ENCODE measurements at regions not wholly inside any gene's neighbourhood (a gene's known extent, or its start where the extent isn't known, plus 50 kb on each side); places are given as distances from the start of the nearest gene placed in this dataset.

DNA sequence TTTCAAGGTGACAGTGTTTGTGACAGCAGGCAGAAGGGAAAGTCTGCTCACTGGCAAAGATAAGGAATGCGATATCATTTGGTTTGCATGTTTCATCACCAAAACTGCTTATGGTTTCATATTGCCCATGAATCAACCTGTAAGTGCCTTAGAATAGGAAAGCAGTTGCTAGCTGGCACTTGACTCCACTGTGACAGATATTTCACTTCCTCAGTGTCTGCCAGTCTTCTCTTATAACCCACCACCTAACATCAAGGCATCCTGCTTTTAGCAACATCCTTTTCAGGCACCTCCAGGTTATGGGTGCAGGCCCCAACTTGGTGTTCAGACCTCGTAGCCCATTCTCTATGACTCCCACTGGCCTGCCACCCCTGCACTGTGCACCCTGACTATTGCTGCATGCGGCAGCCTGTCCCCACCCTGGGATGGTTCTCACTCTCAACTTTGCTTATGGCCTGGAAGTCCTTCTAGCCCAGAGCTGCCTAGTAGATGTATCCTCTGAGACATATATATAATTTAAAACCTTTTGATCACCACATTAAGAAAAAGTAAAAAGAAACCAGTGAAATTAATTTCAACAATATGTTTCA lies 154.4 kb upstream of the RARB start:
- CTCF ChIA-PET: interaction anchor here (0.5 to 1.5 kb wide), 2 partner anchors 15 to 252 kb away, joined by 3 read pairs; no protein-coding TSS in a partner anchor
- Histone ChIP-seq H3K4me3 (ENCODE audit: low read depth, low read length) (no peak overlapping the region), H3K27me3 (ENCODE audit: control insufficient read depth, insufficient read depth, low read length) (no peaks in the 10 kb centered on the region), H3K36me3 (ENCODE audit: control insufficient read depth, insufficient read depth, low read length) (no peaks in the 10 kb centered on the region)
- DNase-seq (ENCODE audit: low read depth): no peak
- POLR2A ChIA-PET: no interaction called here
- TF ChIP-seq, protein P1, sequence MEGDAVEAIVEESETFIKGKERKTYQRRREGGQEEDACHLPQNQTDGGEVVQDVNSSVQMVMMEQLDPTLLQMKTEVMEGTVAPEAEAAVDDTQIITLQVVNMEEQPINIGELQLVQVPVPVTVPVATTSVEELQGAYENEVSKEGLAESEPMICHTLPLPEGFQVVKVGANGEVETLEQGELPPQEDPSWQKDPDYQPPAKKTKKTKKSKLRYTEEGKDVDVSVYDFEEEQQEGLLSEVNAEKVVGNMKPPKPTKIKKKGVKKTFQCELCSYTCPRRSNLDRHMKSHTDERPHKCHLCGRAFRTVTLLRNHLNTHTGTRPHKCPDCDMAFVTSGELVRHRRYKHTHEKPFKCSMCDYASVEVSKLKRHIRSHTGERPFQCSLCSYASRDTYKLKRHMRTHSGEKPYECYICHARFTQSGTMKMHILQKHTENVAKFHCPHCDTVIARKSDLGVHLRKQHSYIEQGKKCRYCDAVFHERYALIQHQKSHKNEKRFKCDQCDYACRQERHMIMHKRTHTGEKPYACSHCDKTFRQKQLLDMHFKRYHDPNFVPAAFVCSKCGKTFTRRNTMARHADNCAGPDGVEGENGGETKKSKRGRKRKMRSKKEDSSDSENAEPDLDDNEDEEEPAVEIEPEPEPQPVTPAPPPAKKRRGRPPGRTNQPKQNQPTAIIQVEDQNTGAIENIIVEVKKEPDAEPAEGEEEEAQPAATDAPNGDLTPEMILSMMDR (IDR thresholded peaks at IDR 0.05; ENCODE audit: insufficient read depth, low read depth, low read length): no peak

DNA sequence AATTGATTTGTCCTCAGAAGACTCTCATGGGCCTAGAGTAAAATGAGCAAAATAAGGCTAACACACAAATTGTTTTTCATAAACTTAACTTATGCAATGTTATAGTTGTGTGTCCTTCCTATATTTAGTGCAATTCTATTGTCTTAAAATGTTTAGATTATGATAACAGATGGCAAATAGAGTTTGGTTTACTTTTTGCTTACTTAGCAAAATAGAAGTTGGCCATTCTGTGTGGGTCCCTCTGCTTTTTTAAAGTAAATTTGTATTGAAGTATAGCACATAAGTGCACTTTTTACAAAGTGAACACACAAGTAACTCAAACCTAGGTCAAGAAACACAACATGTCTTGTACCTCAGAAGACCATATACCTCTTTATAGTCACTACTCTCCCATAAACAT lies 150.6 kb upstream of the RARB start:
- no peaks in the 10 kb centered on the region for H3K27me3 ChIP-seq (ENCODE audit: control insufficient read depth, insufficient read depth, low read length)
- ChIA-PET POLR2A (no interaction called here), CTCF (no interaction called here)
- H3K4me3 ChIP-seq (ENCODE audit: low read depth, low read length): no peak overlapping the region
- TF ChIP-seq, protein P1 (IDR thresholded peaks at IDR 0.05; ENCODE audit: insufficient read depth, low read depth, low read length): no peak
- DNase-seq (ENCODE audit: low read depth): no peak
- no peaks in the 10 kb centered on the region for H3K36me3 ChIP-seq (ENCODE audit: control insufficient read depth, insufficient read depth, low read length)

DNA sequence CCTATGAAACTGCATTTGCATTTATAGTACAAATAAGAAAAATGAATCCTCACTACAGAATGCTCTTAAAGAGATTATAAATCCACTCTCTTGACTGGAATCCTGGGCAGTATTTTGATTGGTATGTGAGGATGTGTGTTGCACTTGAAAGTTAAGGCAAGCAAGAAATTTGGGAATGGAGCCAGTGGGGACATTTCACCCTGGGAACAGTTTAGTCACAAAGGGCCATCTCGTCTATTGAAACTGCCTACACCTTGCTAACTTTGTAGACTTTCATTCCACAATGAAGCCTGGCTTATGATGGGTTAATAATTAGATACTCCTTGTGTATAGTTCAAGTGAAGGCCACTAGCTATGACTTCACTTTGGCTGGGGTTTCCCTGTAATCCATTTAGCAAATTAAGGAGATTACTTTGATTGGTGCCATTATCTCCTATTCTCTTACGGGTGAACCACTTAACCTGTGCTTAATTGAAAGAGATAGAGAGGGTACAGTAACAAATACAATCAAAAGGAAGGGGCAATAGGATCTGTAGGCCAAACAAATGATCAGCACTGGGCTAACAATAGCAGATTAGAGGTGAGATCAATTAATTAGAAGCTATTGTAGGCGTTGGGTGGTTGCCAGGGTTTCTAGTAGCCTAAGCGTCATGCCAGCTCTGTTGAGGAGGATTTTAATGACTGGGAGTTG lies 146.9 kb upstream of the RARB start:
- TF ChIP-seq, protein P1 (IDR thresholded peaks at IDR 0.05; ENCODE audit: insufficient read depth, low read depth, low read length): no peak
- no peak for DNase-seq (ENCODE audit: low read depth)
- POLR2A ChIA-PET: no interaction called here
- Histone ChIP-seq H3K36me3 (ENCODE audit: control insufficient read depth, insufficient read depth, low read length) (no peaks in the 10 kb centered on the region), H3K4me3 (ENCODE audit: low read depth, low read length) (no peak overlapping the region), H3K27me3 (ENCODE audit: control insufficient read depth, insufficient read depth, low read length) (no peaks in the 10 kb centered on the region)
- CTCF ChIA-PET: no interaction called here

DNA sequence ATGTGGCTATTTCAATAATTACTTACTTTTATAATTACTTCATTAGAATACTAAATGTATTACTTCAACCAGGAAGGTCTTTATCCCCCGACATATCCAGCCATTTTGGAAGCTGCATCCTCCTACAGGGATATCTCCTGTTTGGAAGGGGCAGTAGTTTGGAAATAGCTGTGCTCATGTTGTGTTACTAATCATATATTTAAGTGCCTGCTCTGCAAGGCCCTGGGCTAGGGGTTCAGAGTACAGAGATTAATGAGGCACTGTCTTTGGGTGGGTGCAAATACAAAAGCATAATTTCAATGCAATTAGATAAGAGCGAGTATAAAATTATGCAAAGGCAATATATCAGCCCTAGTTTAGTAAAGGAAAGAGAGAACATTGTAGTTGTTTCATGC lies 146.3 kb upstream of the RARB start:
- ChIA-PET POLR2A (no interaction called here), CTCF (no interaction called here)
- TF ChIP-seq, protein P1 (IDR thresholded peaks at IDR 0.05; ENCODE audit: insufficient read depth, low read depth, low read length): no peak

DNA sequence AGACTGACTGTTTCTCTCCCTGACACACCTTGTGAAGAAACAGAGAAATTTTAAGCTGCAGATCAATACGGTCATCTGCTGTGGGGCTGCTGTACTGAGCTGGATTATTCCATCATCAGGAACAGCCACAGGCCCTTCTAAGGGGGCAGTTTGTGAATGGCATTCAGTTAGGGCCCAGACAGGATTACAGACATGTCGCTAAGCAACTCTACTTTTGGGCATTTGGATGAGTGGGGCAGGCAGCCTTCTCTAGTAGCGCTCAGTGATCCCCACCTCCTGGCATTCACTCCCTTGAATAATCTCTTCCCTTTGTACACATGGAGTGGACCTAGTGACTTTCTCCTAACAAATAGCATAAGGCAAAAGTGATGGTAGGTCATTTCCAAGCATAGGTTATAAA lies 144.4 kb upstream of the RARB start:
- Histone ChIP-seq H3K27me3 (ENCODE audit: control insufficient read depth, insufficient read depth, low read length) (no peaks in the 10 kb centered on the region), H3K36me3 (ENCODE audit: control insufficient read depth, insufficient read depth, low read length) (no peaks in the 10 kb centered on the region), H3K4me3 (ENCODE audit: low read depth, low read length) (no peak overlapping the region)
- CTCF ChIA-PET: no interaction called here
- POLR2A ChIA-PET: no interaction called here
- no peak for DNase-seq (ENCODE audit: low read depth)
- TF ChIP-seq, protein P1 (IDR thresholded peaks at IDR 0.05; ENCODE audit: insufficient read depth, low read depth, low read length): no peak

More for the DNA sequence above, 146.3 kb upstream of the RARB start:
- H3K4me3 ChIP-seq (ENCODE audit: low read depth, low read length): no peak overlapping the region
- DNase-seq (ENCODE audit: low read depth): no peak
- H3K36me3 ChIP-seq (ENCODE audit: control insufficient read depth, insufficient read depth, low read length): no peaks in the 10 kb centered on the region
- no peaks in the 10 kb centered on the region for H3K27me3 ChIP-seq (ENCODE audit: control insufficient read depth, insufficient read depth, low read length)
